GM18861 (cell line): ENCODE measurements at regions not wholly inside any gene's neighbourhood (a gene's known extent, or its start where the extent isn't known, plus 50 kb on each side); places are given as distances from the start of the nearest gene placed in this dataset.
"Not testable (repeated sequence)": the region's sequence is repeated elsewhere in the genome, so short reads cannot be mapped to it uniquely, and the experiment has no call there.

Source experiments
- ATAC-seq: cut with Tn5 transposase; IDR thresholded peaks from one replicate; pipeline ENCODE4 v1.9.1; 2021; ENCODE audit not compliant: unreplicated experiment

GRCh38 chr9:85162822-85163221, 493.3 kb downstream of the NTRK2 start:
- ATAC-seq: no peak

DNA sequence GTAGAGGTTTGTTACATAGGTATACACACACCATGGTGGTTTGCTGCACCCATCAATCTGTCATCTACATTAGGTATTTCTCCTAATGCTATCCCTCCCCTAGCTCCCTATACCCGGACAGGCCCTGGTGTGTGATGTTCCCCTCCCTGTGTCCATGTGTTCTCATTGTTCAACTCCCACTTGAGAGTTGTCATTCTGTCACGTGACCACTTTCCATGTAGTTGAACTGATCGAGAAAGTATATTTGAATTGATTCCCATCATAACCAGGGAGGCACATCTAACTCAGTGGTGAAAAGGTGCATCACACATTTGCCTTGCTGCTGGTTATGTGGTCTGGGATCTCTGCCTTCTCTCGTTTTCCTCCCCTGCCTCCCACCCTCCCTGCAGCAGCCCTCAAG, 491.4 kb downstream of the NTRK2 start:
- ATAC-seq: not testable (repeated sequence)

- ATAC-seq: no peak
Measured at GRCh38 chr9:85158512-85158911, 489.0 kb downstream of the NTRK2 start.

DNA sequence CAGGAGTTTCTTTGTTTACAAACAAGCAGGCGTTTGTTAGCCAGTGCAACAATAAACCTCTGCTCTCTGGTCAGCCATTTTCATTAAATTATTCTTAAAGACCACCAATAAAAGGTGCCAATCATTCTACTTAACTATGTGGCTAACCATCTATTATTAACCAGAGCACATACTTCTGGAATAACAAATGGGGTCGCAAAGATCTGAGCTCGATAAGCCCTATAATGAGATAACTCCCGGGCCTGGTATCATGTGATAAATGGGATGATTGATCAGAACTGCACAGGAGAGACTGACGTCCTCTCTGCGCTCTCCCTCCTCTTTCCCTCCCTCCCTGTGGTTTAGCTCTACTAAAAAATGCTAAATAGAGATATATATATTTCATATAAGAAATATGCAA, 488.2 kb downstream of the NTRK2 start:
- ATAC-seq: no peak

DNA sequence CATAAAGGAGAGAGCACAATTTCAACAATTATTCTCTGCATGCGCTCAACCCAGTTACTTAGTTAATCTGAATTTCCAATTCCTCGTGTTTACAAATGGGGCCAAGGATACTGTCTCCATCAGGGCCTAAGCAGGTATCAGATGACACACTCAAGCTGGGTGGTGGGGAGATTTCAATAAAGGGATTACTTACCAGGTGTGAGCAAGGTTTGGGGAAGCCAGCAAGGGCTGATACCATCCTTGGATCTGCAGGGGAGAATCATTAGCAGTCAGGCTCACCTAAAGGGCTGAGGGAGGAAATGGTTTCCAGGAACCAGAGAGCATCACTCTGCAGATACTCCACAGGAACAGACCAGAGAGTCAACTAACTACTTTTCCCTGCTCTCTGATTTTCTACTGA, 487.1 kb downstream of the NTRK2 start:
- ATAC-seq: no peak

- ATAC-seq: no peak
Measured at GRCh38 chr9:85155352-85155751, 485.8 kb downstream of the NTRK2 start.

GRCh38 chr9:85151741-85152140, 482.2 kb downstream of the NTRK2 start:
- no peak for ATAC-seq

DNA sequence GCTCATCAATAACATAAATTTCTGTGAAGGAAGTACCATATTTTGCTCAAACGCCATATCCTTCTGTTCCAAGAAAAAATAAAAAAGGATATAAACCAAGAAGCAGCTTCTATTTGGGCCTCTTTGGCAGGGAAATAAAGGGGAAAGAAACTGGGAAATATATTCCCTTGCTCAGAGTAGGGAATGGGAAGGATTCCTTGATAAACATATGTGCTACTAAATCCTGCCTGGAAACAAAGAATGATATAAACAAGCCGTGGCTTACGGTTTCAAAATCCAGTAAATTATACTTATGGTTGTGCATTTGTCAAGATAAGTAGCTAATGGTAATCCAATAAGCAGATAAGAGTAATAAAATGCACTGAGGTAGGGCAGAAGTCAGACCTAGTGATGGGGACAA, 481.6 kb downstream of the NTRK2 start:
- no peak for ATAC-seq

DNA sequence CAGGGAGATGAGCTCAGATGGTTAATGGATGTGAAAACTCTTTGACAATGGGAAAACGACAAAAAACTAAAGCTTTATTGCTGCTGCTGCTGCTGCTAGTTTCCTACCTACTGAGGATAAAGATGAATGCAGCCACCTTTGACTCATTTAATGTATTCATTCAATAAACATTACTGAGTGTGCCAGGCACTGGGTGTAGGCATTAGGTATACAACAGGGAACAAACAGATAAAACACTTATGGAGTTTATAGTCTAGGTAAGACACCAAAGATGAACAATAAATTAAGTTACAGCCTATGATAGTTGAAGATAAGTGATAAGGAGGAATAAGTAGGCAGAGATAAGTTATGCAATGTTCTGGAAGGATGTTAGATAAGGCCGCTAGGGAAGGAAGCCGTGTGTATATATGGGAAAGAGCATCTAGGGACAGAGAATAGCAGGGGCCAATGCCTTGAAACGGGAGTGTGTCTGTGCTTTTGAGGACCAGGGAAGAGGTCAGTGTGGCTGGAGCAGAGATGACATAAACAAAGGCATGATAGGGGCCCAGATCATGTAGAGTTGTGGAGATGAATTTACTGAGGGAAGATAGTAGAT, 477.6 kb downstream of the NTRK2 start:
- no peak for ATAC-seq

DNA sequence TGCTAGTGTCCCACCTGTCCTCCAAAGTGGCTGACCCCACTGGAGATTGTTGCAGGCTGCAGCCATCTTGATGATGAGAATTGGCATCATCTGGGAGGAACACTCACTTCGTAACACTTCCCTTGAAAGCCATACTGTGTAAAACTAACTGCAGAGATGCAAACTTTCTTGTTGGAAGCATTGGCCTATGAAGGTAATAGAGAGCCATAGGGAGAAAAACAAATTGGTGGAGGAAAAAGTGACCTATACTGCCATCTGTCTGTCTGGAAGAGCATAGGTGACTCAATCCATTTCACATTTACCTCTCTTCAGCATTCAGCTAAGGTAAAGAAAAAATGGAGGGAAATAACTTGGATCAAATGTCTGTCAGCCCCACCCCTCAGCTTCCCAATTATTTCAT, 473.4 kb downstream of the NTRK2 start:
- no peak for ATAC-seq

- ATAC-seq: no peak
Measured at GRCh38 chr9:85142496-85142911, 473.0 kb downstream of the NTRK2 start.

DNA sequence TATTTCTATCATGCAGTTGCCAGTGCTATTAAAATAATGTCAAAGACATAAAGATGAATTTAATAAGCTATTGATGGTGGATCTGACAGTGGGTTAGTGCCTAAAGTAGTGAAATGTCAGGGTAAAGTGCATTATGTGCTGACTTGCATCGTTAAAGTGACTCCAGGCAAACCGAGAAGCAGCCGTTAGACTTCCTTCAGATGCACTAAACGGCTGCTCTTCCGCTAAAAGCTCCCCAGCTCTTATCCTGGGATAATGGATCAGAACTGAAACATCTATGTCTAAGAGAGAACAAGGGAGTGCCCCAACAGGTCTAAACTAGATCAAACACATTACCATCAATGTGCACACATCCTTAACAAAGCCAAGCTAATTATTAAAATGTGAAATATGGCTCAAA, 468.2 kb downstream of the NTRK2 start:
- no peak for ATAC-seq

GRCh38 chr9:85136987-85137386, 467.5 kb downstream of the NTRK2 start:
- ATAC-seq: no peak

DNA sequence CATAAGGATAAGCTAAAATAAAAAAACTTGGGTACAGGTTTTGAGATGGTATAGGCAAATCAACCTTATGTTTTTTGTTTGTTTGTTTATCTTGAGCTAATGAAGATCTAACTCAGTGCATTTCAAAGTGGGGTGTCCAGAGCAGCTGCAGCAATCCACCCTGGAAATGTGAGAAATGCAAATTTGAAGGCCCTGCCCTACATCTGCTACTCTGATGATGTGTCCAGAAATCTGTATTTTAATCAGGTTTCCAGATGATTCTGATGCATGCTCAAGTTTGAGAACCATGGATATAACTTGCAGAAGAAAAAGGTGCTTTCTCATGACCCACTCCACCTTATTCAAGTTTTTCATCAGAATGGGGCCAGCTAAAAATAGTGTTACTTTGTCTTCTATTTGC, 467.0 kb downstream of the NTRK2 start:
- no peak for ATAC-seq

DNA sequence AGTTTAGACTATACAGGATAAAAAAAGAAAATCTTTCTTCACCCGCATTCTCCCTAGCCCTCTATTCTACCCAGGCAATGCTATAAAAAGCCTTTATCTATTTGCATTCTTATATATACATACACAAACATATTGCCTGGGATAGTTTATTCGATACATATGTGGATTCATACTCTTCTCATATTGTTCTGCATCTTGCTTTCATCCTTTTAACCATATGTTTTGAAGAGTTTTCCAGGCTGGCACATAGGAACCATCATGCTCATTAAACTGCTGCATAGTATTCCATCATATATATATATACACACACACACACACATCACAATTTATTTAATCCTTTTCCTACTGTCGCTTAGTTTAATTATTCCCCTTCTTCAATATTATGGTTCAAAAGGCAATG, 461.2 kb downstream of the NTRK2 start:
- ATAC-seq: no peak

- no peak for ATAC-seq
Measured at GRCh38 chr9:85130260-85130659, 460.7 kb downstream of the NTRK2 start.

- no peak for ATAC-seq
Measured at GRCh38 chr9:85129514-85129913, 460.0 kb downstream of the NTRK2 start.

DNA sequence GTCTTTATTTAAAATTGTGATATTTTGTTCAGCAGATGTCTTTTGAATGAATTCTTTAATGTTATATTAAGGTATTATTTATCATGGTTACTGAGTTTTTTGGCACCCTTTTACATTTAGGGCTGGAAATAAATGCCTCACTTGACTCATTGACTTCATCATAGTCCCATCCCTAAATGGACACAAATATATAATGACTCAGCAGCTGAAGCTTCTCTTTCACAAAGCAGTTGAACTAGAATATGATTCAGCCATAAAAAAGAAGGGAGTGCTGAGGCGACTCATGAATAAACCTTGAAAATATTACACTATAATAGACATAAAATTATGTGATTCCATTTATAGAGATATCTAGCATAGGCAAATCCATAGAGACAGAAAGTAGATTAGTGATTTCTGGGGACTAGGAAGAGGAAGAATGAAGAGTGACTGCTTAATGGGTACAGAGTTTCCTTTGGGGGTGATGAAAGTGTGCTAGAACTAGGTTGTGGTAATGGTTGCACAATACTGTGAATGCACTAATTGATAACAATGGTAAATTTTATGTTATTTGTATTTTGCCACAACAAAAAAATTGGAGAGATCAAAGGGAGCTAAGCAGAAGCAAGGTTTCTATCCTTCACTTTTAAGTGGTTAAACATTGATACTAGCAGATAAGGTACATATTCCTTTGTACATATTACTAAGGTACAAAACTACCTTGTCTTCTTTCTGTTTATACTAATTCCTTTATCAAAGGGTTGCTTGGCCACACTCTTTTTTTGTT, 449.6 kb downstream of the NTRK2 start:
- ATAC-seq: no peak

DNA sequence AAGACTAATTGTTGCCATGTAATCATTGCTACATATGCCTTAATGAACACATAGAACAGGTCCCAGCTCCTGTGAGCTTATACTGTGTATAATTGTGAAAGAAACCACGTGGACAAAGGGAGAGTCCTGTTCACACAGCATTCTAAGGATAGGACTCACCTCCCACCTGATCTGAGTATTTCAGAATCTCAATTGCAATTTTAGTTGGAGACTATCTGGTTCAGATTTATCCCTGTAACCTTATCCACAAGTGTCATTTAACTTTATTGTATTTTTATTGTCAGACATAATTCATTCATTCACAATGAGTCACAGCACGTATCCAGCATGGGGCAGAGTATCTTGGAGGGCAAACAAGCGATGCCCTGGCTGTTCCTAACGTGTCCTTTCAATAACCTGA, 448.3 kb downstream of the NTRK2 start:
- no peak for ATAC-seq

DNA sequence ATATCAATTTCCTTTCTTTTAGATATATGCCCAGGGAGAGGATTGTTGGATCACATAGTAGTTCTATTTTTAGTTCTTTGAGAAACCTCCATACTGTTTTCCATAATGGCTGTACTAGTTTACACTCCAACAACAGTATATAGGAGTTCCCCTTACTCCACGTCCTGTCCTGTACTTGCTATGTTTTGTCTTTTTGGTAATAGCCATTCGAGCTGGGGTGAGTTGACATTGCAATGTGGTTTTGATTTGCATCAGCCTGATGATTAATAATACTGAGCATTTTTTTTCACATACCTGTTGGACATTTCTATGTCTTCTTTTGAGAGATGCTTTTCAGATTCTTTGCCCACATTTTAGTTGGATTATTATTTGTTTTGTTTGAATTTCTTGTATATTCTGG, 445.9 kb downstream of the NTRK2 start:
- no peak for ATAC-seq

- ATAC-seq: no peak
Measured at GRCh38 chr9:85114799-85115198, 445.3 kb downstream of the NTRK2 start.

- no peak for ATAC-seq
Measured at GRCh38 chr9:85112933-85113418, 443.4 kb downstream of the NTRK2 start.

DNA sequence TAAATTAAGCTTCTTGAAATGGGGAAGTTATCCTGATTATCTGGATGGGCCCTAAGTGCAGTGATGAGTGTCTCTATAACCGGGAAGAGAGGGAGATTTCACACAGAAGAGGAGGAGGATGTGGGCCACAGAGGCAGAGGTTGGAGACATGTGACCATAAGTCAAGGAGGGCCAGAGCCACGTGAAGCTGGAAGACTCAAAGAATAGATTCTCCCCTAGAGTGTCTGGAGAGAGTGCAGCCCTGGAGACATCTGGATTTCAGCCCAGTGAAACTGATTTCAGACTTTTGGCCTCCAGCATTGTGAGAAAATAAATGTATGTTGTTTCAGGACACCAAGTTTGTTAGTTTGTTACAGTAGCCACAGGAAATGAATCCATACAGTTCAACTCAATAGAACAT, 442.9 kb downstream of the NTRK2 start:
- no peak for ATAC-seq
